GM18909 (cell line): ENCODE measurements at regions not wholly inside any gene's neighbourhood (a gene's known extent, or its start where the extent isn't known, plus 50 kb on each side); places are given as distances from the start of the nearest gene placed in this dataset.

Source experiments
- ATAC-seq: cut with Tn5 transposase; IDR thresholded peaks from one replicate; pipeline ENCODE4 v1.9.1; 2021; ENCODE audit warnings: mild to moderate bottlenecking; ENCODE audit not compliant: unreplicated experiment, poor library complexity

DNA sequence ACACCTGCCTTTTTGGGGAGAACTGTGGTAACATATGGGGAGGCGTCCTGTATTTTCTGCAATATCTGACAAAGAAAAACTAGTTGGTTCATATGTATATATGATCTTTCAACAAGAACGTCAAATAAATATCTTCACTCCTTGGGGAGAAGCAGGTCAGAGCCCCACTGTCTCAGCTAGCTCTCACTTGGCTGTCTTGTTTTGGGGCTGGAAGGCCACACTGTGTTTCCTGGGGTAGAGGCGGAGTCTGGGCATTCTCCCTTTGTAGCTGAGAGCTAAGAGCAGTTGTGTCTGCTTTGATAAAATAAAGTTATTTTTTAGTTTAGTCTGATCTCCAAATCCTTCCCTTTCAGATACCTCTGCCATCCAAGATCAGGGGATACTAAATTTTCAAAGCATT lies 83.9 kb upstream of the IGFBP3 start:
- ATAC-seq = no peak

DNA sequence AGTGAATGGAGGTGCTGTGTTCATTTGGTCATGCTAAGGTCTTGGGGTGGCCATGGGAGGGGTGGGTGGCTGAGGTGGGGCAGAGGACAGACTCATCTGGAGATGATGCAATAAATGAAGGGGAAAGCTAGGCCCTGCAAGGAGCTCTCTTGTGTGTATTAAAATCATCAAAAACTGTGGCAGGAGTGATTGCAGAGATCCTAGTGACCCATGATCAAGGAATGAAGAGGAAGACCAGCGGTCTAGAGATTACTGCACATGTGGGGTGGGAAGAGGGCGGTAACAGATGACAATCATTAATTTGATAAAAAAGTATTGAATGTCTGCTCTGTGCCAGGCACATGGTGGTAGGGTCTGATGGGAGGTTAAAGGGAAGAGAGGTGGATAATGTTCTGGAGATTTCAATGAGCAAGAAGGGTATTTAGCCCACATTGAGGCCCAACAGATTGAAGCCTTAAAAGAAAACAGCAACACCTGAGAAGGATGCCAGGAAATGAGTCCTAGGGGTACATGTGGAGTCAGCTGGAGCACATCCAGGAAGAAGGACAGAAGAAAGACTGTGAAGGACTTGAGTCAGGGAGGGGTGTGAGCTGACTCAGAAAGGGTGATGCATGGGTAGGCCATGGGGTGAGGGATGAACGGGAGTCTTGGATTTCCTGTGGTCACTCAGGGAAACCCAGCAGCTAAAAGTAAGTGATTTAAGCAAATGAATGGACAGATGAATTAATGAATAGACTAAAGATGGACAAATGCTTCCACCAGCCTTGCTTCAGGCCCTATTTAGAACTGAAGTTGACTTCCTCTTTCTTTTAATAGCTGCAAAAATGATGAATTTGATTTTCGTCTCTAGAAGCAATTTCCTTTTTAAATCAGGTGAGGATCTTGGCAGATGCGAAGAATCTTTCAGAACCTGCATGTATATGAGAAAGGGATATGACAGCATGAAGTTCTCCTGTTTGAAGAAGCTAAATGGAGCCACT lies 83.1 kb upstream of the IGFBP3 start:
- ATAC-seq = no peak

DNA sequence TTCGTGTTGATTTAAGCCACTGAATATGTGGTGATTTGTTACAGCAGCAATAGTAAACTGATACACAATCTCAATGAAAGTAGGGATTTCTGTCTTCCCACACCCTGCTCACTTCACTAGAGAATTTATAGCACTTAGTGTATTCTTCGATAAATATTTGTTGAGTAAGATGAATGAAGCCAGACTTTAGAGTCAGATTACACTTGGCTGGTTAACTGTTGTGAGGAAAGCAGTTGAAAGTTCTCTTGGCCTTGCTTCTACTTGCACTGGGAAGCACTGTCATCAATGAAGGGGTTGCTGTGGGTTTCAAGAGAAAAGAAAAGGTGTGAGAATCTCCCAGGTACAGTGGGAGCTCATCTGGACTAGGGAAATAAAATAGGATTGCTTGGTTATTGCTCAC lies 82.1 kb upstream of the IGFBP3 start:
- no peak for ATAC-seq

DNA sequence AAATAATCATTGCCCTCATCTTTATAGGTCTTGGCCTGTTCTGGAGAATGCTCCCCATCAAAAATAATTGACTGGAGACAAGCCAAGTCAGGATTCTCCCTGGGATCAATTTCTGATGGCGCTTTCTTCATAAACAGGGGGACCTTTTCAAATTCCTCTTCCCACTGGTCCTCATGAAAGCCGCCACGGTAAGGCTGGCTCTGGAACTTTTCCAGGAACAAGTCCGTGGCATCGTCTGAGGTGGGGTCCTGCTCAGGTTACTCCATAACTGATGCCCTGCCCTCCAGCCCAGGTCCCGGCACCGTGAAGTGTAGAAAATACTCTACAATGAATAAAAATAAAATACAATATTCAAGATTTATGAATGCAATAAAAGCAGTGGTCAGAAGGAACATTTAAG lies 79.4 kb upstream of the IGFBP3 start:
- no peak for ATAC-seq

DNA sequence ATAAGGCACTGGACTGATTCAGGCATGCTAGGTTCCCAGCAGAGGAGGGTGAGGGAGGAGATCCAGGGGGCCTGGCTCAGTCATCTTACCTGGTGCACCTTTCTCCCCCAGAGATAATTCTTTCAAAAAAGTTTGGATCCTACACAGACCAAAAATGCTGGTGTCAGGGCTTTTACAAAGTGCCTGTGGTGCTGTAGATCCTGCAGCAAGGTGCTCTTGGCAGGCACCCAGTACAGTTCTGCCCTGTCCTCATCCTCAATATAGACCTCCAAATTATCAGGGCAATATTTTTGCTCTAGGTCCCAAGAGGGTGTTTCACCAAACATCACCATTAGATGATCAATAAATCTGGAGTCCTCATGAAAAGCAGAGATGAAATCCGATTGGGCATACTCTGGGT lies 78.5 kb upstream of the IGFBP3 start:
- no peak for ATAC-seq

DNA sequence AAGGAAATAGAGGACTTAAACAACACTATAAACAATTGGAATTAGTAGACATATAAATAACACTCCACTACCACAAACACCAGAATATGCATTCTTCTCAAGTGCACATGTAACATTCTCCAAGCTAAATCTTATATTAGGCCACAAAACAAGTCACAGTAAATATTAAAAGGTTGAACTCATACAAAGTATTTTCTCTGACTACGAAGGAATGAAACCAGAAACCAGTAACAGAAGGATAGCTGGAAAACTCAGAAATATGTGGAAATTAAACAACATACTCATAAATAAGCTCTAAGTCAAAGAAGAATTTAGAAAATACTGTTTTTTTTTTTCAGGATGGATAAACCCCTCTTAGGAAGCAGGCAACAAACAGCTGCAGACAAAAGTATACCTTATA lies 77.4 kb upstream of the IGFBP3 start:
- no peak for ATAC-seq

DNA sequence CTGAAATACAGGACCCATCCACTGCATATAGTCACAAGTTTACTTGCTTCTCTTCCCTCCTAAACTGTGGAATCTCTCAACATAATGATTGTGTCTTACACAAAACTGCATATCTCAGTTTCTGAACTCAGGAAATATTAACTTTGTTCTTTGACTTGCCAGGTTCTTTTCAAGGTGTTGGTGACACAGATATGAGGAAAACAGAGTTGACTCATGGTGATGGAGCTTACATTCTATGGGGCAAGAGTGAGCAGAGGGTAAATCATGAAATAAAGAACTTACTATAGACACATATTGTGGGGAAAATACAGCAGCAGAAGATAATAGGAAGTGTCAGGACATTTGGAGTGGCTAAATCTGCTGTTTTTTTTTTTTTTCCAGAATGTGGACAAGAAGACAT lies 72.5 kb upstream of the IGFBP3 start:
- ATAC-seq = no peak

DNA sequence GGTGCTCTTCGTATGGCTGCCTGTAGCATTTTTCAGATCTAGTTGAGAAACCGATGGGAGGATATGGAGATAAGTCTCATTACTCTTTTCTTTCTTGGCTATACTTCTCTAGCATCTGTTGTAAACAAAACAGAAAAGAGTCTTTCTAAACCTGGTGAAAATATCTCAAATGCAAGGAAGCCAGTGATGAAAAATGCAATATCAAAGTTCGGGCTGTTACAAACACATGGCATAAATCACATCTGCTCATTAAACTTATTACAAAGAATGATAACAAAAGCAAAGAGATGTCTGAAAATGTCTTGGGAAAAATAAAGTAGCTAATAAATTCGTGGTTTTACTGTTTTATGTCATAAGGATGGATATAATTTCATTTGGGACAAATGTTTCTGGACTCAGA lies 71.8 kb upstream of the IGFBP3 start:
- no peak for ATAC-seq

DNA sequence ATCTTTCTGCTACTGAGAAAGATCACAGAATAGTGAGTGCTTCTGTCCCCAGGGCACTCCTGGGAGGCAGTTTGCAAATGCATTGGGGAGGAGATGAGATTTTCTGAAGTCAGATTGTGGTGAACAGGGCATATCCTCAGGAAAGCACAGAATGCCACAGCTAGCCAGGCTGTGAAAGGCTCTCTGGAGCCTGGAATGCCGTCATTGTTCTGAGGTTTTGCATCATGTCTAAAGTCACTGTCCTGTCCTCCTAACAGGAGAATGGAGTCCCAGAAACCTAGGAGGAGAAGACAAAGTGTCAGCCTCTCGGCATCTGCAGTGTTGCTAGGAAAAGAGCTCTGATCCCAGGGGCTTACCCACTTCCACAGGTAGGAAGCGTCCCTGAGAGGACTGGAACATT lies 69.2 kb upstream of the IGFBP3 start:
- ATAC-seq = no peak

DNA sequence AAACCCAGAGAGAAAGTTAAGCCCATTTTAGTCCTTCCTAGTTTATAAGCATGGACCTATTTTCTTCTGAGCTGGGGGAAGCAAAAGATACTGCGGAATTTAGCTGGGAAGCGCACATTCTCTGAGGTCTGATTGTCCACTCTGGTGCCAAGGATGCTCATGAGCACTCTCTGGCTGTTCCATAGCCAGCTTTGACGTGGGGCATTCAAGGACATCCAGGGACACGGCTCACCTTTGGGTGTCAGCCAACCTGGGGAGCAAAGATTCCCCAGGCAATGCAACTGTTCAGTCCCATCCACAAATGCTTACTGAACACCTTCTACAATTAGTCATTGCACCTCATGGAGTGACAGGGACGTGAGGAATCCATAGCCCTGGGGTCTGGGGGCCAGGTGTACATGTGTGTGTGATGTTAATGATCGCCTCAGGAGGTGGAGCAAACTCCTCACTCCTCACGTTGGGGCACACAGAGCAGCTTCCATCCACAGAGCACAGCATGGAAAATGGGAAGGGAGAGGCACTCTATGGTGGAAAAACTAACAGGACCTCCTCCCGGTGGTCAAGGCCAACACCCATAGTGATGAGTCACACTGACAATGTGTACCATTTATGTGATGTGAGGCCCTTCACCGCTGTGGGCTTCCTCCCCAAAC lies 67.5 kb upstream of the IGFBP3 start:
- no peak for ATAC-seq

DNA sequence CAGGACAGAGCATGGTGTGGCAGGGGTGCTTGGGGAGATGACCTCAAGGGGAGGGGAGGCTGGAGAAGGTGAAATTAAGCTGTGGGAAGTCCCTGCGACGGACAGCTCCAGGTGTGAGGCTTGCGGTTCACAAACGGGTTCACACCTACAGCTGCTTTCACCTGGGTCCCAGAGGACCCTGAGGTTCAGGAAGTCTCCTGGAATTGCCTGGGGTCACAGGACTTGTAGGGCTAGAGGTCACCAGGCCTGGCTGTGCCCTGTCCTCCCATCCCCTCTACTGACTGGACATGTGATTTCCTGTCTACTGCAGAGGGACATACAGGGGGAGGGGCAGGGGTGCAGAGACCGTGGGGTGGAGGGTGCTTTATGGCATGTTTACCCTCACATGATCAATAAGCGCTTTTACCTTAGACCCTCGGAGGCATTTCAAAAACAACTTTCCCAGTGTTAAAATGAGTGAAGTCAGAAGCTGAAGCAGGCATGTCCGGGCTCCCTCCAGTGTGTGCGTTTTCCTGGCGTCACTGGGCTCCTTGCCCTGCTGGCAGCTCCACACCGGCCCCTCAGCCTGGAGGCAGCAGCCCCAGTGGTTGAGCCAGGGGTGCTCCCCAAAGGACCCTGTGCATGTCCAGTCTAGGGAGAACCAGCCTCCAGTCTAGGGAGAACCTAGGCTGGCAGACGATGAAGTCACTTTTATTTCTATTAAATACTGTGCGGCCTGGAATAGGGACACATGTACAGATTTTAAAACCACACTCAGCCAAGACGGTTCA lies 66.6 kb upstream of the IGFBP3 start:
- no peak for ATAC-seq

DNA sequence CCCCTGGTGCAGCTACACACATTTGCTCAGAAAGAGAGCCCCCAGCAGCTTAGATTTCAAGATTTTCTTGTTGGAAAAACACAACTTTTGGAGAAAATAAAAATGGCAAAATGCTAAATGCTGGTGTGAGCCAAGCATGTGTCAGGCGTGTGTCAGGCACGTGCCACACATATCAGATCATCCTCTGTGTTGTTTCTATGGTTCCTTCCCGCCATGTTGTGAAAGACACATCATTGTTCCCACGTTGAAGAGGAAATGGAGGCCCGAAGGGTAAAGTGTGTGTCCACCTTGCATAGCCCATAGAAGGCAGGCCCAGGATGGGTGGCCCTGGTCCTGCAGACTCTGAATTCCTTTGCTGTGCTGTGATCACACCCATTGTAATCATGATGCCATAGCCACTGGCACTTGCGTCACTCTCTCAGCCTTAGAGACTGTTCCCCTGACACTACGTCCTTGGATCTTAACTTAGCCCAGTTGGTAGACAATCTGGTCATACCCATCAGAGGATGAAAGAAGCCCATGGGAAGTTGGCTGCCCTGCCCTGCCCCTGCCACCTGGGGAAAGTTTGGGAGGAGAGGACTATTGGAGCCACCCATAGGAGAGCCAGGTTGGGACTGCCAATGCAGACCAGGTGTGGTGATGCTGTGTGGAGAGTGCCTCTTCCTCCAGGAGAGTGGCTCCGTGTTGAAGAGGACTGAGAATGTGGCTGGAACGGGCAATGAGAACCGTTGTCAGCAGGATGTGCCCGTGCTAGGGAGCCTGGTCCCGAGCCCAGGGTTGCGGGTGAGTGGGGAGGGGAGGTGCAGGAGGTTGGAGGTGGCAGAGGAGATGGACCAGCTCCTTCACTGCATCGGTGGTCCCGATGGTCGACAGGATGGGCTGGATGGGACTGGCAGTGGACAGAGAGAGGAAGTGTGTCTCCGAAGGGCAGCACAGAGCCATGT lies 65.6 kb upstream of the IGFBP3 start:
- no peak for ATAC-seq

DNA sequence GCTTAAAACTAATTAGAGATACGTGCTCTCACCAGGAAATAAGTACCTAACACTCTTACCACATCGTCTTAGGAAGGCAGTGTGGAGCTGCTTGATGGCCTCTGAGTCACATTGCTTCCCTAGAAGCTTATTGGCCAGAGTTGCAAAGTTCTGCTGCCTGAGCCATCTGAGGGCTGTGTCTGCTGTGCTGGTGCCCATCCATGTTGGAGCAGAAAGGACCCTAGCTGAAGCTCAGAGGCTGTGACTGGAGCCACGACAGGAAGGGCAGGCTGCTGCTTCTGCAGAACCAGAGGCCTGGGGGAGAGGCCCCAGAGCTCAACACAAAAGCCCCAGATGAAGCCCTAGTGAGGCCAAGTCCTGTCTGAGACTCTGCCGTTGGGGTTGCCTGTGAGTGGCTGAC lies 64.8 kb upstream of the IGFBP3 start:
- ATAC-seq = no peak

DNA sequence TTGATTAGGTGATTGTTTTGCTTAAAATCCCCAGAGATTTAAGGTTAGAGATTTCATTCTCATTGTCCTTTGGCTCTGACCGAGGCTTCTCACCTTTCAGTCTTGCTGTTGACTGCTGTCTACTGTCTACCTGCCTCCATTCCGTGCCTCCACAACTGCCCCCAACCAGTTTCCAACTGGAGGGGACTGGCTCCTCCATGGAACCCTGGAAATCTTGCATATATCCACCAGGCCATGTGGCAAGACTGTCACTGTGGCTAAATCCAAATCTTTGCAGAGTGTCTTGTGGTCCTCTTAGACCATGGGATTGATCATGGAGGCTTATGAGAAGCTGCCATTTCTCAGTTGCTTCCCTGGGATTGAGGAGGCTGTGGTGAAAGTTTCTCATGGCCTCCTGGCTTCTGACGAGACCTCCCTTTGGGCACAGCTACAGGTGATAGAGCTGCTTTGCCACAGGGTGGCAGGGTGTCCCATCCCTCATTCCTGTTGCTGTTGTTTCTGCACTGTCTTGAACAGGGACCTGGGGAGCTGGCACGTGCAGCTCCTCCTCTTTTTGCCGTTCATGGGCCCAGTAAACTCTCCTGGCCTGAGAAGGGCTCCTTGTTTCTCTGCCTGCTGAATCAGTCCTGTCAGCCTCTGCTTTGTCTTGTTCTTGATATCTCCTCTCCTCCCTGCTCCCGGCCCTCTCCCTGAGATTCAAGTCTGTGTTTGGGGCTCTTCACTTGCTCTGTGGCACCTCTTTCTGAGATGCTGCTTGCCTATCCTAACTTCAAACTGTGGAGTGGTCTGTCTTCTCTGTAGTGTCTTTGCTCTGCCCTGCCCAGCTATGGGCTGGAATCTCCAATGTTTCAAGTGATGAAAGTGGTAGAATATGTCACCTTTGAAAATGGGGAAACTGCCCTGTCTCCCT lies 63.6 kb upstream of the IGFBP3 start:
- no peak for ATAC-seq

DNA sequence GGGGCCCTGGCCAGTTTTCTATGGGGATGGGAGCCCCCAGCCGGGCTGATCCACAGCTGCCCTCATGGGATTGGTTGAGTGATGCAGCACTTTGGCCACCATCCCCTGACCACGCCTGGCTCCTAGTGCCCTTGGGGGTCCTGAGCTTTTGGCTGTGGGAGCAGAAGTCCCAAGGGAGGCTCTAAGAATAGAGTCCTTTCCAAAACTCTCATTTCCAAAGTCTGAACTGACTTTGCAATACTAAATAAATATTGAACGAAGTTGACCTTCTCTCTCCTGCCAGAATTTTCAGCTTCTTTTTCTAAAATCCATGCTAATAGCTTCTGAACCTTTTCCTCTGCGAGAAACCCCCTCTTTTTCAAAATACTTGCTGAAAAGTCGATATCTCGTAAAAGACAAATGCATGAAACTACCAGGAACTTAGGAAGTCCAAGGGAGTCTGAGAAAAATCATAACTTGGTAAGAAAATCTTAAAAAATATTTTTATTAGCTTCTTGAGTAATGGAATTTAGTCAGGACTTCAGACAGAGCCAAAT lies 62.7 kb upstream of the IGFBP3 start:
- no peak for ATAC-seq

DNA sequence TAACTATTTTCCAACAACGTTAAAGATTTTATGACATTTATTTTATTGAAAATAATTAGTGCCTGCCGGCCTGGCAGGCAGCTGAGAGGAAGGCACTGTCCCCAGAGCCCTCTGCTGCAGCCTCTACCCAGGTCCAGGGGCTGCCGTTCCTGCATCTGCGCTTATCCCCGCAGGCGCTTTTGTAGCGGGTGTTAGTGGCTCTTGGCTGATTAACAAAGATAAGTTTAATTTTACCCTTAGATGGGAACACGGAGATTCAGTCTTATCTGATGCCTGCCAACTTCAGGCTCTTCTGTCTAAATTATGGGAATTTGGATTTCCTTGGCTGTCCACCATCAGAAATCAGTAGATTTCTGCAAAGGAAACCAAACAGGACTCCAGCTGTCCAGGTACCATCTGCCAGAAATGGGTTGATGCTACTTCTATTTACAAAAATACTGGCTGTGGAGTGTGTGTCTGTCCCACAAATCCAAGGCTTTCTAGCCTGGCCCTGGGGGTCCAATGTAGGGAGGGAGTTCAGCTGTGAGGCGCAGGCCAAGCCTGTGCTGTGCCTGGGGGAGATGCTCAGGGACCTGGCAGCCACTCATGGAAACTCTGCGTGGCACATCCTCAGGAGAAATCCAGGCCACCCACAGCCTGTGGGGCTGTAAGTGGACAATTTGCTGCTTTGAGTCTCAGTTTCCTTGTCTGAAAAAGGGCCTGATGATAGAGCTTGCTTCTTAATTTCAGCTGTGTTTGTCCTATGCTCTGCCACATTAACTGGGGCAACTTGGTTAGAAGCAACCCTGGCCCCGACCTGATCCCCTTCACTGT lies 62.0 kb upstream of the IGFBP3 start:
- no peak for ATAC-seq

DNA sequence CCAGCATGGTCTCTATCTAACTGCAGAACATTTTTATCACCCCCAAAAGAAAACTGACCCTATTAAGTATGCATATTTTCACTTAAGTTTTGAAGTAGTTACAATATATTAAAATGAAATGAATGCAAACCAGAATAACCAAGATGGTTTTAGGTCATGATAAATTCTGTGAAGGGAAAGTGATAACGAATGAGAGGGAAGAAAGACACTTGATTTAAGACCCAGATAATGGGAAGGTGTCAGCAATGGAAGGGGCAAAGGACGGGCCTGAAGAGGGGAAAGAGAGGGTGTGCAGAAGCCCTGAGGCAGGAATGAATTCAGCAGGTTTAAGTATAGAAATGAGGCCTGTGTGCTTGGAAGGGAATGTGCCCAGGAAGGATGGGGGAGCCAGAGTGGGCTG lies 61.1 kb upstream of the IGFBP3 start:
- ATAC-seq = no peak

DNA sequence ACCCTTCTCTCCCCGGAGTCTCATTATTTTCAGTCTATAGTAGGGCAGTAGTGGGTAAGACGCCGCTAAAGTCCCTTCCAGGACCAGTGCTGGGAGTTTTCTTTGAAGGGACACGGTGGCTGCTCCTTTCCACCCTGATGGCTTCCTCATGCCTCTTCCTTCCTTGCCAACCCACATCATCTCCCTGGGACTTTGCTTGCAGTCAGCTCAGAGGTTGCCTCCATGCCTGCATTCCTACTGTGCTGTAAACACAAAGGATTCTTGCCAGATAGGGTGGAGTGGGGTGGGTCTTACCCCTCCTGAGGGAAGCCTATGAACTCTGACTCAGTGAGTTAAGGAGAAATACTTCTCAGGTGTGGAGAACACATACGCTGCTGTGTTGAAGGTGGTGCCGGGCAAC lies 59.9 kb upstream of the IGFBP3 start:
- ATAC-seq = no peak
